Left lung (tissue), 4 donors: ENCODE measurements at regions not wholly inside any gene's neighbourhood (a gene's known extent, or its start where the extent isn't known, plus 50 kb on each side); places are given as distances from the start of the nearest gene placed in this dataset.

ENCODE experiments used
- ATAC-seq: fragments of 200-7000 bp; cut with Tn5 transposase; one replicate; pipeline ENCODE4 v1.9.1; 2020; ENCODE audit warnings: moderate library complexity
- DNase-seq, 4 donors: peaks; one replicate each; pipeline ENCODE4 v3.0.0-alpha.2; 2013 to 2020
- H3K27ac ChIP-seq, 2 donors: fragments of 200-600 bp; sonication (generic) in 1 of 2; one replicate each; pipeline versions ENCODE4 v1.5.0 to v1.8.0; 2020 to 2021
- H3K27me3 ChIP-seq, 2 donors: fragments of 200-600 bp; sonication (generic) in 1 of 2; one replicate each; pipeline versions ENCODE4 v1.5.0 to v1.8.0; 2020 to 2021
- H3K36me3 ChIP-seq, 2 donors: fragments of 200-600 bp; sonication (generic) in 1 of 2; one replicate each; pipeline versions ENCODE4 v1.5.0 to v1.8.0; 2020 to 2021
- H3K4me1 ChIP-seq, 2 donors: fragments of 200-600 bp; one replicate each; pipeline ENCODE4 v1.8.0; 2021
- H3K4me3 ChIP-seq, 2 donors: fragments of 200-600 bp; sonication (generic) in 1 of 2; one replicate each; pipeline versions ENCODE4 v1.5.0 to v1.8.0; 2020 to 2021; ENCODE audit warnings: mild to moderate bottlenecking in 1 of 2
- H3K9me3 ChIP-seq, 2 donors: fragments of 200-600 bp; sonication (generic) in 1 of 2; one replicate each; pipeline versions ENCODE4 v1.5.0 to v1.8.0; 2020 to 2021
- CTCF ChIP-seq, 2 donors: fragments of 200-600 bp; sonication (generic) in 1 of 2; IDR thresholded peaks; one replicate each; pipeline versions ENCODE4 v1.5.0 to v1.8.0; 2021; ENCODE audit warnings: antibody characterized with exemption in 2 of 2
- intact Hi-C, 2 donors: fragments of 100-400 bp; cut with DNase I; formaldehyde crosslinking; loops; one replicate each; pipeline versions ENCODE4 v1.11.2 to v1.14.2; 2022
- donor health status: DM: no; HTN: yes; CAD: no.
- donor health status: DM: no; HTN: no; CAD: no.

- Histone ChIP-seq H3K4me1 (no peaks in the 10 kb centered on the region), H3K27me3 (no peaks in the 10 kb centered on the region), H3K36me3 (no peaks in the 10 kb centered on the region), H3K4me3 (no peak overlapping the region), H3K27ac (no peak overlapping the region), H3K9me3 (peaks cover 0 to 24% of the 10 kb centered on the region in 2 donors)
- intact Hi-C loops: no loop called here
- no peak for DNase-seq
- no peak for TF ChIP-seq CTCF (IDR thresholded peaks at IDR 0.05)
- ATAC-seq: no peak
These were observed 270.8 kb downstream of the ZEB2 start for GRCh38 chr2:144249035-144249637.

- intact Hi-C loops: no loop called here
- no peak for TF ChIP-seq CTCF (IDR thresholded peaks at IDR 0.05)
- H3K4me3 ChIP-seq: no peak overlapping the region
- no peak overlapping the region for H3K27ac ChIP-seq
- peaks cover 0 to 18% of the 10 kb centered on the region in 2 donors for H3K9me3 ChIP-seq
- no peaks in the 10 kb centered on the region for H3K36me3 ChIP-seq
- ATAC-seq (no peak), DNase-seq (no peak)
- H3K27me3 ChIP-seq: no peaks in the 10 kb centered on the region
- H3K4me1 ChIP-seq: no peaks in the 10 kb centered on the region
These were observed 271.4 kb downstream of the ZEB2 start for GRCh38 chr2:144248350-144249034.

- H3K36me3 ChIP-seq: no peaks in the 10 kb centered on the region
- H3K4me3 ChIP-seq: no peak overlapping the region
- no peak for TF ChIP-seq CTCF (IDR thresholded peaks at IDR 0.05)
- intact Hi-C loops: no loop called here
- ATAC-seq: no peak
- DNase-seq: no peak
- H3K4me1 ChIP-seq: peaks cover 0 to 7% of the 10 kb centered on the region in 2 donors
- H3K27ac ChIP-seq: no peak overlapping the region
- no peaks in the 10 kb centered on the region for H3K9me3 ChIP-seq
- no peaks in the 10 kb centered on the region for H3K27me3 ChIP-seq
These were observed 275.0 kb downstream of the ZEB2 start for GRCh38 chr2:144244938-144245337.

GRCh38 chr2:144242311-144242710, 277.6 kb downstream of the ZEB2 start:
- no peak for TF ChIP-seq CTCF (IDR thresholded peaks at IDR 0.05)

GRCh38 chr2:144241801-144242200, 278.1 kb downstream of the ZEB2 start:
- DNase-seq (no peak), ATAC-seq (no peak)
- H3K4me1 ChIP-seq: peaks cover 7% of the 10 kb centered on the region in 2 donors
- H3K27me3 ChIP-seq: no peaks in the 10 kb centered on the region
- no peak overlapping the region for H3K27ac ChIP-seq
- TF ChIP-seq CTCF (IDR thresholded peaks at IDR 0.05): no peak
- no peaks in the 10 kb centered on the region for H3K9me3 ChIP-seq
- H3K4me3 ChIP-seq: no peak overlapping the region
- intact Hi-C loops: no loop called here
- no peaks in the 10 kb centered on the region for H3K36me3 ChIP-seq

More at GRCh38 chr2:144242311-144242710, 277.6 kb downstream of the ZEB2 start:
- intact Hi-C loops: no loop called here
- ATAC-seq: no peak
- H3K27ac ChIP-seq: no peak overlapping the region
- H3K4me3 ChIP-seq: no peak overlapping the region
- H3K27me3 ChIP-seq: no peaks in the 10 kb centered on the region
- H3K9me3 ChIP-seq: no peaks in the 10 kb centered on the region
- DNase-seq: no peak
- no peaks in the 10 kb centered on the region for H3K36me3 ChIP-seq
- peaks cover 7% of the 10 kb centered on the region in 2 donors for H3K4me1 ChIP-seq
